Stomach (tissue), 4 donors: ENCODE measurements at regions not wholly inside any gene's neighbourhood (a gene's known extent, or its start where the extent isn't known, plus 50 kb on each side); places are given as distances from the start of the nearest gene placed in this dataset.

Source experiments
- EP300 ChIP-seq: sonication (generic); formaldehyde crosslinking; IDR thresholded peaks from one replicate; pipeline ENCODE4 v1.6.1; 2017; ENCODE audit warnings: antibody characterized with exemption
- POLR2A ChIP-seq, 4 donors: fragments of 450-650 bp; IDR thresholded peaks; one replicate each; pipeline ENCODE4 v1.6.1; 2016; ENCODE audit warnings: antibody characterized with exemption in 4 of 4, control low read depth in 2 of 4, mild to moderate bottlenecking in 1 of 4, moderate library complexity in 1 of 4
- POLR2AphosphoS5 ChIP-seq, 3 donors: sonication (generic); formaldehyde crosslinking; IDR thresholded peaks; one replicate each; pipeline ENCODE4 v1.6.1; 2016; ENCODE audit warnings: antibody characterized with exemption in 3 of 3
- TF ChIP-seq, protein P1 (sequence below), 7 experiments: fragments of 450-650 bp in 4 of 7; fragments of 200-600 bp in 3 of 7; sonication (generic) in 3 of 7; IDR thresholded peaks; one replicate each; pipeline ENCODE4 v1.5.1; 2016 to 2019; ENCODE audit warnings: antibody characterized with exemption in 7 of 7, control low read depth in 2 of 7, mild to moderate bottlenecking in 1 of 7

DNA sequence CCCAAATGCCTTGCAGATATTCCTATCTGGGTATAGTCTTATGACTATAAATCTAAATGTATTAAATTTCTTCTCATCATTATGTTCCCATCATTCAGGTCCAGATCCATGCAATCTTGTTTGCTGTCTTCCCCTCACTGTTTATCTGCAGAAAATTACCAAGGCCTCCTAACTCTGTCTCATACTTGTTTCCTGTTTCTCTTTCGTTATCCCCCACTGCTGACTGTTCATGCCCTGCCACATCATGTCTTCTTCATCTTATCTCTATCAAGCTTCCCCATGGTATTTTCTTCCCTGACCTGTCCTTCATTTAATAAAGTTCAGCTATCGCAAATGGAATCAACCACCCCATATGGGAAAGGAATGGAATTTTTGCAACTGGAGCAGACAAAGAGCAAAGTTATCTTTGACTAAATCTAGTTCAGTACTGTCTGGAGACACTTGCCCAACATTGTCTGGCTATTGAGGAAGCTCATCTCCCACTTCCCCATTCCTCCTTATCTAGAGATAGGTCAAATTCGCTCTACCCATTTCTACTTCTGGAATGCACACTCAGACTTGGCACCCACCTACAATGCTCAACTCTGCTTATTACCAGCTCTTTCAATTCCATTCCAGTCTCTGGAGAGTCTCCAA, 1358.1 kb downstream of the EFNB2 start:
- TF ChIP-seq, protein P1, sequence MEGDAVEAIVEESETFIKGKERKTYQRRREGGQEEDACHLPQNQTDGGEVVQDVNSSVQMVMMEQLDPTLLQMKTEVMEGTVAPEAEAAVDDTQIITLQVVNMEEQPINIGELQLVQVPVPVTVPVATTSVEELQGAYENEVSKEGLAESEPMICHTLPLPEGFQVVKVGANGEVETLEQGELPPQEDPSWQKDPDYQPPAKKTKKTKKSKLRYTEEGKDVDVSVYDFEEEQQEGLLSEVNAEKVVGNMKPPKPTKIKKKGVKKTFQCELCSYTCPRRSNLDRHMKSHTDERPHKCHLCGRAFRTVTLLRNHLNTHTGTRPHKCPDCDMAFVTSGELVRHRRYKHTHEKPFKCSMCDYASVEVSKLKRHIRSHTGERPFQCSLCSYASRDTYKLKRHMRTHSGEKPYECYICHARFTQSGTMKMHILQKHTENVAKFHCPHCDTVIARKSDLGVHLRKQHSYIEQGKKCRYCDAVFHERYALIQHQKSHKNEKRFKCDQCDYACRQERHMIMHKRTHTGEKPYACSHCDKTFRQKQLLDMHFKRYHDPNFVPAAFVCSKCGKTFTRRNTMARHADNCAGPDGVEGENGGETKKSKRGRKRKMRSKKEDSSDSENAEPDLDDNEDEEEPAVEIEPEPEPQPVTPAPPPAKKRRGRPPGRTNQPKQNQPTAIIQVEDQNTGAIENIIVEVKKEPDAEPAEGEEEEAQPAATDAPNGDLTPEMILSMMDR (IDR thresholded peaks at IDR 0.05): no peak
- TF ChIP-seq POLR2AphosphoS5 (IDR thresholded peaks at IDR 0.05): no peak
- TF ChIP-seq POLR2A (IDR thresholded peaks at IDR 0.05): no peak
- no peak for TF ChIP-seq EP300
